NCI-H2081 treated with DMSO at 0.1 percent for 48 hours (cell line): ENCODE measurements at regions not wholly inside any gene's neighbourhood (a gene's known extent, or its start where the extent isn't known, plus 50 kb on each side); places are given as distances from the start of the nearest gene placed in this dataset.

Source experiments
- DNase-seq: peaks from one replicate; lab custom pipeline; 2025; lab: John Stamatoyannopoulos, UW

GRCh38 chr16:64238571-64238970 is 883.3 kb downstream of the CDH11 start:
- DNase-seq = no peak

GRCh38 chr16:64236316-64236715 is 885.5 kb downstream of the CDH11 start:
- DNase-seq = no peak

- no peak for DNase-seq
Measured at GRCh38 chr16:64234200-64234599, 887.7 kb downstream of the CDH11 start.

DNA sequence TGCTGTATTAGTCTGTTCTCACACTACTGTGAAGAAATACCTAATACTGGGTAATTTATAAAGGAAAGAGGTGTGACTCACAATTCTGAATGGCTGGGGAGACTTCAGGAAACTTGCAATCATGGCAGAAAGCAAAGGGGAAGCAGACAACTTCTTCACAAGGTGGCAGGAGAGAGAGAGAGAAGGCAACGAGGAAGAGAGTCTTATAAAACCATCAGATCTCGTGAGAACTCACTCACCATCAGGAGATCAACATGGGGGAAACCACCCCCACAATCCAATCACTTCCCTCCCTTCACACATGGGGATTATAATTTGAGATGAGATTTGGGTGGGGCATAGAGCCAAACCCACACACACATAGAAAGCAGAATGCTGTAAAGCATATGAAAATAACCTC is 896.2 kb downstream of the CDH11 start:
- no peak for DNase-seq

- no peak for DNase-seq
Measured at GRCh38 chr16:64225036-64225435, 896.8 kb downstream of the CDH11 start.

DNA sequence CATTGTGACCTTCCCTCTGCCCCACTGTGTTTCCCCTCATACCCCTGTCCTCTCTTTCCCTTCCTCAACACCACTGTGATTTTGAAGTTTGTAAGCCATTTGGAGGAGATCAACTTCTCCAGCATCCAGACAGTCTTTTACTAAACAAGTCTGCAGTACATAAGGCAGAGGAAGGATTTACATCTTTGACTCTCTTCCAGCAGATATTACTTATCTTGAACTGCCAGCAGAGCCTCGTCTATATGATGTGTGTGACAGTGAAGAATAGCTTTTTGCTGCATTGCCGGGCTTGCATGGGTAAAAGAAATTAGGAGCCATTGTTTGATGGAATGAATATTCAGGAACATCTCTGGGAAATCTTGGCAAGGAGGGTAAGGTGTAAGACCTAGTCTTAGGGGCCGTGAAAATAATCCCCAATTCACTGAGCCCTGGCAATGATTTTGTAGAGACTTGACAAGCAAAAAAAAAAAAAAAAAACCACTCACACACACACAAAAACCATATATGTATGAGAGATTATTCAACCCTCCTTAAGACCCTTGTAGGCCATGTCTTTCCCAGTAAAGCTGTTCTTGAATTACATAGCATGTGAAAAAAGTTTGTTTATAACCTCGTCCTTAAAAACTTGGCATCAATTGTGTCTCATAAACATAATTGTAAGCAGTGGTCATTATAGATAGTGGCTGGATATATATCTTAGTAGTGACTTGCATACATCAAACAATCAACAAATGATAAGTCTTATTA is 903.9 kb downstream of the CDH11 start:
- DNase-seq = no peak

DNA sequence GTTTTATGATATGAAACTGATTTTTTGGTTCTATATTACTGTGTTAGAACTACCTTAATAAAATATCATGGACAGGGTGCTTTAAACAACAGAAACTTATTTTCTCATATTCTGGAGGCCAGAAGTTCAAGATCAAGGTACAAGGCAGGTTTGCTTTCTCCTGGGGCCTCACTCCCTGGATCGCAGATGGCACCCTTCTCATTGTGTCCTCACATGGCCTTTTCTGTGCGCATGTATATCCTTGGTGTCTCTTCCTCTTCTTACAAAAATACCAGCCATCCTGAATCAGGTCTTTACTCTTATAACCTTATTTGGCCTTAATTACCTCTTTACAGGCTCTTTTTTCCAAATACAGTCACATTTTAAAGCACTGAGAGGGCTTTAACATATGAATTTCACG is 906.1 kb downstream of the CDH11 start:
- DNase-seq = no peak

DNA sequence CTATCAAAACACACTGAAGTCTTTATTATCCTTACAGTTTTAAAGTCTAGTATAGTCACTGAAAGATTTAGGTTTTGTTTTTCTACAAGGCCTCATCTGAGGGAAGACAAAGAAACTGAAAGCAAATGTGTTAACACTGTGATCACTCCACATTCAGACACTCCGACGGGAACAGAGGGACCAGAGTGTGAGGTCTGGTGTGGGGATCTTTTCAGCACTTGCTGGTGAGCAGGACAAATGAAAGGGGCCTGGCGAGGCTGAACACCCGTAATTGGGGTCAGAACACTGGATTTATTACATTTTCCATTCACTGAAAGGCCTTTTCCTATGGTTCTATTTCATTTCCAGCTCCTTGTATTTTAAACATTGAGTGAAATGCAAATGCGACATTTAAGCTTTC is 910.5 kb downstream of the CDH11 start:
- DNase-seq = no peak

- DNase-seq = no peak
Measured at GRCh38 chr16:64206862-64207261, 915.0 kb downstream of the CDH11 start.

- no peak for DNase-seq
Measured at GRCh38 chr16:64203126-64203525, 918.7 kb downstream of the CDH11 start.

DNA sequence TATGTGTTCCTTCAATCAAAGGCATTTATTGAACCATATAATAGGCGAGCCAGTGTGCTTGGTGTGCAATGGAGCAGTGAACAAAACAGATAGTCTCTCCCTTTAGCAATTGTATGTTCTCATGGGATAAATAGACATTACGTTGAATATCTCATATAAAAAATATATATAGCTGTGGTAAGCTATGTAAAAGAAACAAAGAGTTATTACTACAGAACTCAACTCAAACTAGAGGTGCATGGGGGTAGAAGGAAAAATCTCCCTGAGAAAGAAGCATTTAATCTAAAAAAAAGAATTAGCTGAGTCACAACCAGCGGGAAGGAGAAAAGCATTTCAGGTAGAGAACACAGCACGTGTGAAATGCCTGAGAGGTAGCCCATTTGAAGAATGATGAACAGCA is 919.3 kb downstream of the CDH11 start:
- DNase-seq = no peak

GRCh38 chr16:64196444-64196843 is 925.4 kb downstream of the CDH11 start:
- no peak for DNase-seq

GRCh38 chr16:64185954-64186353 is 935.9 kb downstream of the CDH11 start:
- no peak for DNase-seq

GRCh38 chr16:64184156-64184555 is 937.7 kb downstream of the CDH11 start:
- DNase-seq = no peak

GRCh38 chr16:64182985-64183384 is 938.9 kb downstream of the CDH11 start:
- no peak for DNase-seq

DNA sequence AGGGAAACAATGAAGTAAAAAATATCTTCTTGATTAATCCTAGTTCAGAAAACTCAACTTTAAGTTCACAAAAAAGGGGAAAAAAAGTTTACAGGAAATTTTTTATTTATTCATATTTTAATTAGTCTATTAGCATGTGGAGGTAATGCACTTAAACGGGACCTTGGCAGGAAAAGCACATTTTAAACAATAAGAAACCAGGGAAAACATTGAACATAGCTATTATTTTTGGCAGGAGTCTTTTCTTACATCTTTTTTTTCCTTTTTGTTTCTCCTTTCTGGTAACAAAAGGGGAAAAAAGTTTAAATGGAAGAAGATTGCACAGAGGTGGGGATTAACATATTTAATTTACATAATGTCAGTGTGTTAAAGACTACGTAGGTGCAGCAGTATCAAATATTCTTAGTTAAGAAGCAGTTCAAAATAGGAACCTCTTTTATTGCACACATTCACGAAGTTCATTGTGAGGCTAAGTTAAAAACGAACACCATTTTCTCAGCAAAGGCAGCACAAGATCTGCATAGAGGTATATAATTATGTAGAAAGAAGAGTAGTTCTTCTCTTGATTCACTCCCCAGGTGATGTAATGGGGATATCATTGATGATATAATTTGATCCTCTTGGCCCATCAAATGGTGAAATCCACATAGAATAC is 940.5 kb downstream of the CDH11 start:
- DNase-seq = no peak

DNA sequence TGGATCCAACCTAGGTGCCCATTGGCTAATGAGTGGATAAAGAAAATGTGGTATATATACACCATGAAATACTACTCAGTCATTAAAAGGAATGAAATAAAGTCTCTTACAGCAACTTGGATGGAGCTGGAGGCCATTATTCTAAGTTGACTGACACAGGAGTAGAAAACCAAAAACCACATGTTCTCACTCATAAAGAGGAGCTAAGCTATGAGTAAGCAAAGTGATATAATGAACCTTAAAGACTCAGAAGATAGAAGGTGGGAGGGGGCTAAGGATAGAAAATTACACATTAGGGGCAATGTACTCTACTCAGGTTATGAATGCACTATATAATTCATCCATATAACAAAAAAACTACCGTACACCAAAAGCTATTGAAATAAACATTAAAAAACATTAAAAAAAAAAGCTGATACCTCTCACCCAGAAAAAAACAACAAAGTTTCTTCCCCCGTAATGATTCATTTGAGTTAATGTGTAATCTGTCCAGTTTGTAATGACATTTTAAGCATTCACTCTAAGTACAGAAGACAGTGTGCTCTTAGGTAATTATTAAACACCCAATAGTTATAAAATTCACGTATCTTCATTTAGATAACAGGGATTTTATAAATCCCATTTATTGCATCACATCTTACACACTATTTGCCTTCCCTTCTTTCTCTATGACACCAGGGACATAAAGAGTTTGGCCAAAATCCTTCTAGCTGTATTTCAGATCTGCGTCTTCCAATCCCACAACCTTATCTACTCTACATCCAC is 941.5 kb downstream of the CDH11 start:
- no peak for DNase-seq

DNA sequence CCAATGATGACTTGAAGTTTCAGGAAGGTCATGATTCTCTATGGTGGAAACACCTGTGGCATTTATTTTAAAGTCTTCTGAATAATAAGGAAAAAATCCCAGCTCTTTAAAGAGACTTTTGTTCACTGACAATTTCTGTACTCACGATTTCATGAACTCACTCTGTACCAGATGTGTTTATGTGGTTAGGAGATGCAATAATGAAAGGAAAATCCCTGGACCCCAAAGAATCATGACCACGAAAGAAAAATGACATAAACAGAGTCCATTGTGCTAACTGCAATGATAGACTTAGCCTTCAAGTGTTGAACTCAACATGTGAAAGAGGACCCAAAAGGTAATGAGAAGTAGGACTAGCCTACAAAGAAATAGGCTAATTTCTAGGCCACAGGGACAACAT is 947.5 kb downstream of the CDH11 start:
- DNase-seq = no peak

GRCh38 chr16:64172652-64173051 is 949.2 kb downstream of the CDH11 start:
- DNase-seq = no peak

GRCh38 chr16:64172226-64172625 is 949.6 kb downstream of the CDH11 start:
- no peak for DNase-seq

DNA sequence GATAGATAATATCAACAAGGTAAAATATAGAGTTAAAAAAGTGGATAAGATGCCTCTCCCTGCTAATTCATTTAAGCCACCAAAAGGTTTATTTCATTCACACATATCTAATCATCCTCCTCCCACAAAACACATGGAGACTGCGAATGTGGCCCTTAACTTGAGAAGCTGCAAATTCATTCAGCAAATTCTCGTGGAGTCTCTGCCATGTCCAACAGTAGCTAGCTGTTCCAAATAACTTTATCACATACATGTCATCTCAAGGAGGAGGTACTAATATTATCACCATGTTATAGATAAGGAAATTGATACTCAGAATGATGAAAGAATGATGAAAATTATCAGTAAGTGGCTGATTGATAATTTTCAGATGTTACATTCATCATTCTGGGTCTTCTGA is 950.2 kb downstream of the CDH11 start:
- no peak for DNase-seq

- DNase-seq = no peak
Measured at GRCh38 chr16:64168371-64168770, 953.5 kb downstream of the CDH11 start.

DNA sequence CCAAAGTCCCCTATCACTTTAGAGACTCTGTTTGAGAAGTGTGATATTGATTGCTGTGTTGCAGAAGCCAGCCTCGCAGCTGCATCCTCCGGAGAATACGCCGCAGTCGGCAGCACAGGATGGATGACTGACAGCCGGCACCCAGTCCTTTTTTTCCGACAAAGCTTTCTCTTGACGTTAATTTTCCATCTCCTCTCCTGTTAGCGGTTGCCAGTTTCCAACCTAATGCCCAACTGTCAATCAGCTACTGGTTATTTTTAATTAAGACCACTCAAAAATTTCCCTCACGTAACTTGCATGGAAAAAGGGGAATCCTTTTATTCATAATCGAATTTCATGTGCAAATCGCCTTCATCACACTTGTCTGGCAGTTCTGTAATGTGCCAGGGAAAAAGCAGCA is 953.9 kb downstream of the CDH11 start:
- DNase-seq = no peak
